ENCODE measurements at regions not wholly inside any gene's neighbourhood (a gene's known extent, or its start where the extent isn't known, plus 50 kb on each side); places are given as distances from the start of the nearest gene placed in this dataset.

DNA sequence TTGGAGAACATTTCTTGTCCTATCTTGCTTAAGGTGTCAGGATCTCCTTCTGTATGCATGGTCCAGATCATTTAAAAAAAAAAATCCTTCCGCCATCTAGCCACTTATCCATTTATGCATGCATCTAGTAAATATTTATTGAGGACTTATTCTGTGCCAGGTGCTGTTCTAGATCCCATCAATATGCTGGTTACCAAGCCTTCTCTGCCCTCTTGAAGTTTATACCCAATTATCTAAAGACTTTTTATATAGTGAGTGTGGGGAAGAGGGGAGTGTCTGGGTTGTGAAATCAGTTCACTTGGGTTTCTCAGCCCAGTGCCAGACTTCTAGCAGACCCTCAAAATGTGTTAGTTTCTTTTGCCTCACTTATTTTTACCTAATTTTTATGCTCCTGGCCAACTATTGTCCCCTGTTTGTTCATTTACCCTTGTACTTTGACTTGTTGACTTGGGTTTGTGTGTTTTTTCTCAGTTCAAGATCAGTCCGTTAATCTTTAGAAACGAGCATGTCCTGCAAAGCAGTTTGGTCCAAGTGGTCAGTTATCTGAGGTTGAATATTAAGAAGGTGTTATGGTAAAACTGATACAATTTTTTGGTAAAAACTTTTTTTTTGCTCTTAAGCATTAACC, 488.9 kb downstream of the PCNX1 start:
- no peak for DNase-seq
- Histone ChIP-seq H3K27me3 (ENCODE audit: control insufficient read depth in 1 of 2, insufficient read depth in 2 of 2, low read length in 2 of 2) (no peaks in the 10 kb centered on the region), H3K27ac (ENCODE audit: low read depth in 1 of 2, low read length in 2 of 2) (no peak overlapping the region), H3K4me1 (ENCODE audit: insufficient read depth, low read length) (peaks cover 13% of the 10 kb centered on the region), H3K36me3 (ENCODE audit: insufficient read depth, low read length) (no peaks in the 10 kb centered on the region), H3K4me3 (ENCODE audit: low read length) (no peak overlapping the region), H3K9me3 (ENCODE audit: control insufficient read depth in 1 of 2, insufficient read depth in 1 of 2, low read length in 2 of 2) (no peaks in the 10 kb centered on the region)
- intact Hi-C loops (cut with DNase I, micrococcal nuclease) = no loop called here
- Mint-ChIP-seq H3K4me3 (no peak overlapping the region), H3K27ac (no peak overlapping the region), H3K27me3 (no peaks in the 10 kb centered on the region), H3K36me3 (ENCODE audit: low read depth) (no peaks in the 10 kb centered on the region), H3K4me1 (ENCODE audit: low read depth) (peaks cover 47% of the 10 kb centered on the region), H3K9me3 (no peaks in the 10 kb centered on the region)
- POLR2A ChIA-PET = no interaction called here
- TF ChIP-seq, protein P1, sequence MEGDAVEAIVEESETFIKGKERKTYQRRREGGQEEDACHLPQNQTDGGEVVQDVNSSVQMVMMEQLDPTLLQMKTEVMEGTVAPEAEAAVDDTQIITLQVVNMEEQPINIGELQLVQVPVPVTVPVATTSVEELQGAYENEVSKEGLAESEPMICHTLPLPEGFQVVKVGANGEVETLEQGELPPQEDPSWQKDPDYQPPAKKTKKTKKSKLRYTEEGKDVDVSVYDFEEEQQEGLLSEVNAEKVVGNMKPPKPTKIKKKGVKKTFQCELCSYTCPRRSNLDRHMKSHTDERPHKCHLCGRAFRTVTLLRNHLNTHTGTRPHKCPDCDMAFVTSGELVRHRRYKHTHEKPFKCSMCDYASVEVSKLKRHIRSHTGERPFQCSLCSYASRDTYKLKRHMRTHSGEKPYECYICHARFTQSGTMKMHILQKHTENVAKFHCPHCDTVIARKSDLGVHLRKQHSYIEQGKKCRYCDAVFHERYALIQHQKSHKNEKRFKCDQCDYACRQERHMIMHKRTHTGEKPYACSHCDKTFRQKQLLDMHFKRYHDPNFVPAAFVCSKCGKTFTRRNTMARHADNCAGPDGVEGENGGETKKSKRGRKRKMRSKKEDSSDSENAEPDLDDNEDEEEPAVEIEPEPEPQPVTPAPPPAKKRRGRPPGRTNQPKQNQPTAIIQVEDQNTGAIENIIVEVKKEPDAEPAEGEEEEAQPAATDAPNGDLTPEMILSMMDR (IDR thresholded peaks at IDR 0.05) = no peak
- CTCF ChIA-PET = no interaction called here
- no peak for ATAC-seq (ENCODE audit: poor library complexity)

DNA sequence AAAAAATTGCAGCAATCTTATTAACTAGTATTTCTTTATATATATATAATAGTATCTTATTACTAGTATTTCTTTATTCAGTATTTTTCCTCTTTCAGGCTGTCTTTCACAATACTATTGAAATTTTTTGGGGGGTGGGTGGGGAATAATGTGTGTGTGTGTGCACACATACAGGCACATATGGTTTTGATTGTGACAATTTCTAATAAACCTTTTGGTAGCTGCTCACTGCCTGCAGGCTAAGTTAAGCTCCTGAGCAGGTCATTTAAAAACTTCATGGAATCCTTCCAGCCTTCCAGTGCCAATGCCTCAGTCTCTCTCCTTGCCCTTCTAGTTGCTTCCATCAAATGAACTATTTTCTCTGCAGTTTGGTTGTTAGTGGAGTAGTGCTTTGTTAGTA, 490.1 kb downstream of the PCNX1 start:
- no peaks in the 10 kb centered on the region for H3K9me3 Mint-ChIP-seq
- peak overlapping the region; percentile 56 for H3K27ac Mint-ChIP-seq
- H3K9me3 ChIP-seq (ENCODE audit: control insufficient read depth in 1 of 2, insufficient read depth in 1 of 2, low read length in 2 of 2) = no peaks in the 10 kb centered on the region
- no peak overlapping the region for H3K4me3 ChIP-seq (ENCODE audit: low read length)
- H3K36me3 Mint-ChIP-seq (ENCODE audit: low read depth) = no peaks in the 10 kb centered on the region
- TF ChIP-seq, protein P1 (IDR thresholded peaks at IDR 0.05) = no peak
- H3K36me3 ChIP-seq (ENCODE audit: insufficient read depth, low read length) = no peaks in the 10 kb centered on the region
- DNase-seq (no peak), ATAC-seq (ENCODE audit: poor library complexity) (no peak)
- H3K27me3 ChIP-seq (ENCODE audit: control insufficient read depth in 1 of 2, insufficient read depth in 2 of 2, low read length in 2 of 2) = no peaks in the 10 kb centered on the region
- H3K4me1 ChIP-seq (ENCODE audit: insufficient read depth, low read length) = peaks cover 13% of the 10 kb centered on the region
- ChIA-PET CTCF (no interaction called here), POLR2A (no interaction called here)
- no peak overlapping the region for H3K27ac ChIP-seq (ENCODE audit: low read depth in 1 of 2, low read length in 2 of 2)
- peaks cover 47% of the 10 kb centered on the region for H3K4me1 Mint-ChIP-seq (ENCODE audit: low read depth)
- no peaks in the 10 kb centered on the region for H3K27me3 Mint-ChIP-seq
- intact Hi-C loops (cut with DNase I, micrococcal nuclease) = no loop called here
- no peak overlapping the region for H3K4me3 Mint-ChIP-seq

GRCh38 chr14:71398450-71398849, 491.2 kb downstream of the PCNX1 start:
- Histone ChIP-seq H3K4me3 (ENCODE audit: low read length) (no peak overlapping the region), H3K27me3 (ENCODE audit: control insufficient read depth in 1 of 2, insufficient read depth in 2 of 2, low read length in 2 of 2) (no peaks in the 10 kb centered on the region), H3K9me3 (ENCODE audit: control insufficient read depth in 1 of 2, insufficient read depth in 1 of 2, low read length in 2 of 2) (no peaks in the 10 kb centered on the region), H3K27ac (ENCODE audit: low read depth in 1 of 2, low read length in 2 of 2) (peak overlapping the region in 1 of 2 donors; percentile 36), H3K36me3 (ENCODE audit: insufficient read depth, low read length) (no peaks in the 10 kb centered on the region), H3K4me1 (ENCODE audit: insufficient read depth, low read length) (peaks cover 13% of the 10 kb centered on the region)
- Mint-ChIP-seq H3K36me3 (ENCODE audit: low read depth) (no peaks in the 10 kb centered on the region), H3K27me3 (no peaks in the 10 kb centered on the region), H3K27ac (peak overlapping the region; percentile 89), H3K4me1 (ENCODE audit: low read depth) (peaks cover 48% of the 10 kb centered on the region), H3K4me3 (no peak overlapping the region), H3K9me3 (no peaks in the 10 kb centered on the region)
- DNase-seq (peak in 1 of 14 experiments; percentile 11), ATAC-seq (ENCODE audit: poor library complexity) (no peak)
- intact Hi-C loops (cut with DNase I, micrococcal nuclease) = no loop called here
- TF ChIP-seq, protein P1 (IDR thresholded peaks at IDR 0.05) = no peak
- CTCF ChIA-PET = interaction anchor here (0.6 kb wide), 1 partner anchor 42 kb away, joined by 4 read pairs; no protein-coding TSS in a partner anchor
- POLR2A ChIA-PET = interaction anchor here (2.2 to 2.5 kb wide), 2 partner anchors 10 to 77 kb away, joined by 4 to 16 read pairs; no protein-coding TSS in a partner anchor
